ENCODE measurements at regions not wholly inside any gene's neighbourhood (a gene's known extent, or its start where the extent isn't known, plus 50 kb on each side); places are given as distances from the start of the nearest gene placed in this dataset.

DNA sequence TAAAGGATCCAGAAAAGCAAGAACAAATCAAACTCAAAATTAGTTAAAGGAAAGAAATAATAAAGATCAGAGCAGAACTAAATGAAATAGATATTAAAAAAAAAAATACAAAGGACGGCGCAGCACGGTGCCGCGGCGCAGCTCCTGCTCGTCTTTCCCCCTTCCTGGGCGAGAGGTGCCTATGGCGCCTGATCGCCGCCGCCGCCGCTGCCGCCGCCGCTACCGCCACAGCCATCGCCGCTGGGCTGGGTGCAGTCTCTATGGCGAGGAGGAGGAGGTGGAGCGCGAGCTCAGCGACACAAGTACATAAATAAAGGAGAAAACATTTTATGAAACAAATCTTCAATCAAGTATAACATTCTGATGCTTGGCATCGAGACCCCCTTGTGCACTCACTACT is 77.6 kb upstream of the VANGL1 start:
- BruUV-seq (replicated peaks) = no TSS peak
- no peak overlapping the region for H3K9ac ChIP-seq (ENCODE audit: insufficient read depth, low read depth, low read length)
- POLR2A ChIA-PET = no interaction called here

DNA sequence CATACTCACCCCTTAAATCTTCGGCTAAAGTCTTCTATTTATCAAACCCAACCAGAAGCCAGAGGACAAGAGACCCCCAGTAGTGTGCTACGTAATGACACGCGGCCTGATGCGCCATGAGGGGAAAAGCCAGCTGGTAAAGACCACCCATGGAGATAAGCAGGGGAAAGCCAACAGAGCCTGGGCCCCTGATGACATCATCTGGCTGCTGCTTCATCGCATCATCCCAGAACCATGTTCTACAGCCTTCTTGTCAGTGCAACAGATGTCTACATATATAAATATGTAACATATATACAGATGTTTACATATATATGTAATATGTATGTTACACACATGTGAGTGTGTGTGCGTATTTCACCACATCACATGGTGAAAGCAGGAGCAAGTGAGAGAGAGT is 81.7 kb upstream of the VANGL1 start:
- intact Hi-C loops (cut with micrococcal nuclease; ENCODE audit: unreplicated experiment) (no loop called here), in situ Hi-C loops (cut with HindIII; ENCODE audit: extremely low pct_ligation_motif_present, low pct_unique_long_range_greater_than_20kb) (no loop called here)
- FAIRE-seq (no peak), ATAC-seq (no peak), DNase-seq (ENCODE audit: low spot score) (no peak)
- Histone ChIP-seq H3K27ac (ENCODE audit: extremely low read length, insufficient read depth, low read length) (no peak overlapping the region), H3K9me3 (ENCODE audit: low read length) (no peaks in the 10 kb centered on the region), H2AFZ (ENCODE audit: low read length) (no peak overlapping the region), H4K20me1 (ENCODE audit: insufficient read depth, low read length) (no peaks in the 10 kb centered on the region), H3K79me2 (ENCODE audit: insufficient read depth, low read length) (no peaks in the 10 kb centered on the region), H3K36me3 (replicated peaks in 1 of 2; ENCODE audit: control insufficient read depth in 1 of 2, insufficient read depth in 2 of 2, low read length in 2 of 2) (no peaks in the 10 kb centered on the region), H3K4me3 (replicated peaks in 1 of 3; ENCODE audit: insufficient read depth in 1 of 3, low read depth in 2 of 3, low read length in 3 of 3) (no peak overlapping the region), H3K27me3 (ENCODE audit: control insufficient read depth in 1 of 2, insufficient read depth in 2 of 2, low read length in 2 of 2) (peaks cover 0 to 7% of the 10 kb centered on the region in 2 experiments; a peak in 2 of 5 replicates), H3K9ac (ENCODE audit: insufficient read depth, low read depth, low read length) (no peak overlapping the region), H3K4me1 (ENCODE audit: insufficient read depth, low read length) (no peaks in the 10 kb centered on the region), H3K4me2 (ENCODE audit: low read depth, low read length) (no peak overlapping the region)
- no peak for TF ChIP-seq ZNF547 (CRISPR knock-in tag; IDR thresholded peaks at IDR 0.05)
- TF ChIP-seq ZNF724P (CRISPR knock-in tag; IDR thresholded peaks at IDR 0.05; ENCODE audit: borderline replicate concordance) = no peak
- no peak for TF ChIP-seq ZNF558 (CRISPR knock-in tag; IDR thresholded peaks at IDR 0.05; ENCODE audit: borderline replicate concordance)
- no peak for TF ChIP-seq POLR2AphosphoS5 (IDR thresholded peaks at IDR 0.05; ENCODE audit: low read depth, low read length)
- TF ChIP-seq AGO1 (IDR thresholded peaks at IDR 0.05; ENCODE audit: low read depth, low read length, poor library complexity, severe bottlenecking) = no peak
- TF ChIP-seq ATF7 (IDR thresholded peaks at IDR 0.05) = peak; percentile 38; the same call in 1 of the 2 replicates
- no peak for TF ChIP-seq ATF7 (CRISPR knock-in tag; IDR thresholded peaks at IDR 0.05)
- no peak for TF ChIP-seq HNRNPUL1 (IDR thresholded peaks at IDR 0.05; ENCODE audit: low read depth, low read length)
- BruUV-seq (replicated peaks) = no TSS peak
- CTCF ChIA-PET (ENCODE audit: low intra/inter-chr PET ratio, low total read pairs) = no interaction called here
- POLR2A ChIA-PET = no interaction called here
- WGBS (ENCODE audit: low lambda C conversion rate) = 19% methylated on average over 7 of the region's 7 CpGs

More for the DNA sequence above, 77.6 kb upstream of the VANGL1 start:
- Histone ChIP-seq H4K20me1 (ENCODE audit: insufficient read depth, low read length) (no peaks in the 10 kb centered on the region), H3K4me2 (ENCODE audit: low read depth, low read length) (no peak overlapping the region), H2AFZ (ENCODE audit: low read length) (no peak overlapping the region), H3K27ac (ENCODE audit: extremely low read length, insufficient read depth, low read length) (no peak overlapping the region), H3K4me1 (ENCODE audit: insufficient read depth, low read length) (no peaks in the 10 kb centered on the region), H3K36me3 (replicated peaks in 1 of 2; ENCODE audit: control insufficient read depth in 1 of 2, insufficient read depth in 2 of 2, low read length in 2 of 2) (no peaks in the 10 kb centered on the region), H3K27me3 (ENCODE audit: control insufficient read depth in 1 of 2, insufficient read depth in 2 of 2, low read length in 2 of 2) (peaks cover 0 to 7% of the 10 kb centered on the region in 2 experiments; a peak in 2 of 5 replicates), H3K4me3 (replicated peaks in 1 of 3; ENCODE audit: insufficient read depth in 1 of 3, low read depth in 2 of 3, low read length in 3 of 3) (no peak overlapping the region), H3K79me2 (ENCODE audit: insufficient read depth, low read length) (no peaks in the 10 kb centered on the region), H3K9me3 (ENCODE audit: low read length) (peaks cover 10% of the 10 kb centered on the region)
- in situ Hi-C loops (cut with HindIII; ENCODE audit: extremely low pct_ligation_motif_present, low pct_unique_long_range_greater_than_20kb) (no loop called here), intact Hi-C loops (cut with micrococcal nuclease; ENCODE audit: unreplicated experiment) (no loop called here)
- no peak for ATAC-seq
- DNase-seq (ENCODE audit: low spot score) = no peak
- TF ChIP-seq CBX2 (IDR thresholded peaks at IDR 0.05; ENCODE audit: low read depth, low read length) (0 out of 2 replicates have a peak, but pooled peaks have one; percentile 24), CBX2 (CRISPR knock-in tag; IDR thresholded peaks at IDR 0.05; ENCODE audit: low read depth) (no peak), KDM2A (CRISPR knock-in tag; IDR thresholded peaks at IDR 0.05; ENCODE audit: borderline replicate concordance, low read depth) (no peak)
- 33% methylated on average over 22 of the region's 25 CpGs for WGBS (ENCODE audit: low lambda C conversion rate)
- CTCF ChIA-PET (ENCODE audit: low intra/inter-chr PET ratio, low total read pairs) = no interaction called here
- no peak for FAIRE-seq

All from HepG2 (cell line).